ENCODE measurements at regions not wholly inside any gene's neighbourhood (a gene's known extent, or its start where the extent isn't known, plus 50 kb on each side); places are given as distances from the start of the nearest gene placed in this dataset.

DNA sequence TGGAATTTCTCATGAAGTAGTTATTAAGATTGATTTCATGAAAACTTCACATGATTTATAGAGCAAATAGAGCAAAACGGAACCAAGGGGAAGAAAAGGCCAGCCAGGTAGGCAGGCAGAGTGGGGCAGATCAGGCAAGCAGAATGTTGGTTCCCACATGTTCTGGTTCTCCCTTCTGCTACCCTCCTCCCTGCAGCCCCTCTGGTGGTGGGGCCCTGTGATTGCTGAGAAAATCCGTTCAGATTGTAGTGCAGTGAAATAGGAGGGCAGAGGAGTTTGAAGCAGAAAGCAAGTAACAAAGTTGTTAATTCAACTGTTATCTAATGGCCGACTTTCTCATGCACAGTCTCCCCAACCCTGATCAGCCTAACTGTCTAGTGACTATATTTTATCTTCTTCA is 185.3 kb downstream of the MID1IP1 start:
- H3K9ac ChIP-seq (ENCODE audit: insufficient read depth in 1 of 2, low read depth in 2 of 2, low read length in 2 of 2) = no peak overlapping the region
- H4K20me1 ChIP-seq (replicated peaks; ENCODE audit: control insufficient read depth, insufficient read depth, low read length) = no peaks in the 10 kb centered on the region
- H3K9me3 ChIP-seq (replicated peaks; ENCODE audit: control insufficient read depth, insufficient read depth, low read depth, low read length) = no peaks in the 10 kb centered on the region
- peak; percentile 51; the same call in 2 of the 3 replicates for ATAC-seq
- ChIA-PET CTCF (ENCODE audit: low intra/inter-chr PET ratio) (no interaction called here), POLR2A (no interaction called here)
- peak in 1 of 4 experiments; percentile 7 for DNase-seq (ENCODE audit: extremely low read depth in 1 of 4, low spot score in 3 of 4)
- TF ChIP-seq JUNB (CRISPR knock-in tag; conservative IDR thresholded peaks at IDR 0.05) = no peak
- TF ChIP-seq, protein P1, sequence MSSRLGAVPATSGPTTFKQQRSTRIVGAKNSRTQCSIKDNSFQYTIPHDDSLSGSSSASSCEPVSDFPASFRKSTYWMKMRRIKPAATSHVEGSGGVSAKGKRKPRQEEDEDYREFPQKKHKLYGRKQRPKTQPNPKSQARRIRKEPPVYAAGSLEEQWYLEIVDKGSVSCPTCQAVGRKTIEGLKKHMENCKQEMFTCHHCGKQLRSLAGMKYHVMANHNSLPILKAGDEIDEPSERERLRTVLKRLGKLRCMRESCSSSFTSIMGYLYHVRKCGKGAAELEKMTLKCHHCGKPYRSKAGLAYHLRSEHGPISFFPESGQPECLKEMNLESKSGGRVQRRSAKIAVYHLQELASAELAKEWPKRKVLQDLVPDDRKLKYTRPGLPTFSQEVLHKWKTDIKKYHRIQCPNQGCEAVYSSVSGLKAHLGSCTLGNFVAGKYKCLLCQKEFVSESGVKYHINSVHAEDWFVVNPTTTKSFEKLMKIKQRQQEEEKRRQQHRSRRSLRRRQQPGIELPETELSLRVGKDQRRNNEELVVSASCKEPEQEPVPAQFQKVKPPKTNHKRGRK (tag; IDR thresholded peaks at IDR 0.05) = no peak
- TF ChIP-seq ZNF766 (CRISPR knock-in tag; conservative IDR thresholded peaks at IDR 0.05) = no peak
- no peak for TF ChIP-seq HDAC6 (IDR thresholded peaks at IDR 0.05; ENCODE audit: low read depth, low read length)
- TF ChIP-seq, protein P2, sequence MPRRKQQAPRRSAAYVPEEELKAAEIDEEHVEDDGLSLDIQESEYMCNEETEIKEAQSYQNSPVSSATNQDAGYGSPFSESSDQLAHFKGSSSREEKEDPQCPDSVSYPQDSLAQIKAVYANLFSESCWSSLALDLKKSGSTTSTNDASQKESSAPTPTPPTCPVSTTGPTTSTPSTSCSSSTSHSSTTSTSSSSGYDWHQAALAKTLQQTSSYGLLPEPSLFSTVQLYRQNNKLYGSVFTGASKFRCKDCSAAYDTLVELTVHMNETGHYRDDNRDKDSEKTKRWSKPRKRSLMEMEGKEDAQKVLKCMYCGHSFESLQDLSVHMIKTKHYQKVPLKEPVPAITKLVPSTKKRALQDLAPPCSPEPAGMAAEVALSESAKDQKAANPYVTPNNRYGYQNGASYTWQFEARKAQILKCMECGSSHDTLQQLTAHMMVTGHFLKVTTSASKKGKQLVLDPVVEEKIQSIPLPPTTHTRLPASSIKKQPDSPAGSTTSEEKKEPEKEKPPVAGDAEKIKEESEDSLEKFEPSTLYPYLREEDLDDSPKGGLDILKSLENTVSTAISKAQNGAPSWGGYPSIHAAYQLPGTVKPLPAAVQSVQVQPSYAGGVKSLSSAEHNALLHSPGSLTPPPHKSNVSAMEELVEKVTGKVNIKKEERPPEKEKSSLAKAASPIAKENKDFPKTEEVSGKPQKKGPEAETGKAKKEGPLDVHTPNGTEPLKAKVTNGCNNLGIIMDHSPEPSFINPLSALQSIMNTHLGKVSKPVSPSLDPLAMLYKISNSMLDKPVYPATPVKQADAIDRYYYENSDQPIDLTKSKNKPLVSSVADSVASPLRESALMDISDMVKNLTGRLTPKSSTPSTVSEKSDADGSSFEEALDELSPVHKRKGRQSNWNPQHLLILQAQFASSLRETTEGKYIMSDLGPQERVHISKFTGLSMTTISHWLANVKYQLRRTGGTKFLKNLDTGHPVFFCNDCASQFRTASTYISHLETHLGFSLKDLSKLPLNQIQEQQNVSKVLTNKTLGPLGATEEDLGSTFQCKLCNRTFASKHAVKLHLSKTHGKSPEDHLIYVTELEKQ (CRISPR knock-in tag; IDR thresholded peaks at IDR 0.05) = no peak
- no peaks in the 10 kb centered on the region for H3K27me3 ChIP-seq (ENCODE audit: control insufficient read depth in 2 of 2, insufficient read depth in 2 of 2, low read length in 2 of 2)
- BruUV-seq (replicated peaks) = no TSS peak
- H3K4me3 ChIP-seq = no peak overlapping the region
- no peaks in the 10 kb centered on the region for H3K36me3 ChIP-seq (ENCODE audit: control insufficient read depth, insufficient read depth, low read length)
- 8% methylated on average over 3 of the region's 3 CpGs for WGBS (ENCODE audit: insufficient coverage, low coverage, missing lambda C conversion rate)
- no peak overlapping the region for H3K27ac ChIP-seq (ENCODE audit: extremely low read depth, low read depth, low read length)
- no peak overlapping the region for H3K4me2 ChIP-seq (ENCODE audit: insufficient read depth, low read length)
- no peak for FAIRE-seq
- peaks cover 0 to 7% of the 10 kb centered on the region in 2 experiments; a peak in 3 of 5 replicates for H3K4me1 ChIP-seq (replicated peaks in 1 of 2; ENCODE audit: control insufficient read depth in 2 of 2, insufficient read depth in 2 of 2, low read length in 2 of 2)
- in situ Hi-C loops (cut with MboI) (loop anchor here (10.0 kb wide), 1 partner anchor 222 kb away; no protein-coding TSS in a partner anchor), intact Hi-C loops (cut with micrococcal nuclease) (no loop called here)
- 0 out of 2 replicates have a peak overlapping the region, but pooled peaks have one; percentile 40 for H2AFZ ChIP-seq (ENCODE audit: low read depth, low read length)
- H3K79me2 ChIP-seq (ENCODE audit: control insufficient read depth, insufficient read depth, low read length) = no peaks in the 10 kb centered on the region
- no peaks in the 10 kb centered on the region for H3K9me1 ChIP-seq (ENCODE audit: control insufficient read depth, insufficient read depth, low read length)
